ENCODE measurements at regions not wholly inside any gene's neighbourhood (a gene's known extent, or its start where the extent isn't known, plus 50 kb on each side); places are given as distances from the start of the nearest gene placed in this dataset.
"Not testable (repeated sequence)": the region's sequence is repeated elsewhere in the genome, so short reads cannot be mapped to it uniquely, and the experiment has no call there.

GRCh38 chr9:94029932-94030317 is 54.3 kb upstream of the PTPDC1 start:
- H3K27me3 ChIP-seq = no peaks in the 10 kb centered on the region
- no peak for DNase-seq
- no peak for ATAC-seq
- peaks cover 8 to 18% of the 10 kb centered on the region in 2 donors for H3K4me1 ChIP-seq
- peak overlapping the region; percentile 59 to 87 (median 82) for H3K27ac ChIP-seq
- intact Hi-C loops (cut with DNase I; ENCODE audit: low total_unique reads) = no loop called here
- H3K9me3 ChIP-seq = no peaks in the 10 kb centered on the region
- no peaks in the 10 kb centered on the region for H3K36me3 ChIP-seq
- H3K4me3 ChIP-seq = peak overlapping the region; percentile 62 to 90 (median 75)
- TF ChIP-seq CTCF (IDR thresholded peaks at IDR 0.05 in 4 of 5, conservative IDR thresholded peaks at IDR 0.05 in 1 of 5) = no peak
- TF ChIP-seq POLR2A (IDR thresholded peaks at IDR 0.05) = no peak
- in situ Hi-C loops (cut with MboI; ENCODE audit: low sequenced_read_pairs in 4 of 4) = no loop called here

- Histone ChIP-seq H3K4me1 (peaks cover 4 to 5% of the 10 kb centered on the region in 2 donors), H3K27me3 (no peaks in the 10 kb centered on the region), H3K9me3 (no peaks in the 10 kb centered on the region), H3K27ac (no peak overlapping the region), H3K36me3 (no peaks in the 10 kb centered on the region), H3K4me3 (no peak overlapping the region)
- DNase-seq (no peak), ATAC-seq (no peak)
- no peak for TF ChIP-seq CTCF (IDR thresholded peaks at IDR 0.05 in 4 of 5, conservative IDR thresholded peaks at IDR 0.05 in 1 of 5)
- no peak for TF ChIP-seq POLR2A (IDR thresholded peaks at IDR 0.05)
- intact Hi-C loops (cut with DNase I; ENCODE audit: low total_unique reads) = no loop called here
- in situ Hi-C loops (cut with MboI; ENCODE audit: low sequenced_read_pairs in 4 of 4) = no loop called here
Measured at GRCh38 chr9:94026816-94027215, 57.4 kb upstream of the PTPDC1 start.

GRCh38 chr9:94022476-94022875 is 61.8 kb upstream of the PTPDC1 start:
- H3K4me3 ChIP-seq; H3K4me1 ChIP-seq; ATAC-seq; DNase-seq; H3K9me3 ChIP-seq; intact Hi-C loops (cut with DNase I; ENCODE audit: low total_unique reads); H3K27ac ChIP-seq; H3K36me3 ChIP-seq; H3K27me3 ChIP-seq: not testable (repeated sequence)
- in situ Hi-C loops (cut with MboI; ENCODE audit: low sequenced_read_pairs in 4 of 4) = loop anchor here in 1 of 4 donors (25.0 kb wide), 1 partner anchor 90 kb away; no protein-coding TSS in a partner anchor

- H3K9me3 ChIP-seq; intact Hi-C loops (cut with DNase I; ENCODE audit: low total_unique reads); DNase-seq; H3K27me3 ChIP-seq; H3K27ac ChIP-seq; ATAC-seq; H3K4me3 ChIP-seq; H3K36me3 ChIP-seq; H3K4me1 ChIP-seq: not testable (repeated sequence)
- in situ Hi-C loops (cut with MboI; ENCODE audit: low sequenced_read_pairs in 4 of 4) = loop anchor here in 1 of 4 donors (25.0 kb wide), 1 partner anchor 91 kb away; no protein-coding TSS in a partner anchor
Measured at GRCh38 chr9:94020836-94021235, 63.4 kb upstream of the PTPDC1 start.

GRCh38 chr9:94018628-94019027 is 63.5 kb upstream of the BARX1 start:
- ATAC-seq = no peak
- TF ChIP-seq POLR2A (IDR thresholded peaks at IDR 0.05) (no peak), CTCF (IDR thresholded peaks at IDR 0.05 in 4 of 5, conservative IDR thresholded peaks at IDR 0.05 in 1 of 5) (no peak)
- intact Hi-C loops (cut with DNase I; ENCODE audit: low total_unique reads) = no loop called here

GRCh38 chr9:94017939-94018531 is 62.9 kb upstream of the BARX1 start:
- Histone ChIP-seq H3K4me3 (no peak overlapping the region), H3K9me3 (no peaks in the 10 kb centered on the region), H3K36me3 (no peaks in the 10 kb centered on the region), H3K4me1 (no peaks in the 10 kb centered on the region), H3K27me3 (no peaks in the 10 kb centered on the region), H3K27ac (no peak overlapping the region)
- DNase-seq = no peak
- intact Hi-C loops (cut with DNase I; ENCODE audit: low total_unique reads) = no loop called here
- ATAC-seq = no peak
- TF ChIP-seq CTCF (IDR thresholded peaks at IDR 0.05 in 4 of 5, conservative IDR thresholded peaks at IDR 0.05 in 1 of 5) (no peak), POLR2A (IDR thresholded peaks at IDR 0.05) (no peak)
- in situ Hi-C loops (cut with MboI; ENCODE audit: low sequenced_read_pairs in 4 of 4) = loop anchor here in 1 of 4 donors (25.0 kb wide), 1 partner anchor 94 kb away; no protein-coding TSS in a partner anchor

More at GRCh38 chr9:94018628-94019027, 63.5 kb upstream of the BARX1 start:
- no peak for DNase-seq
- Histone ChIP-seq H3K27ac (no peak overlapping the region), H3K36me3 (no peaks in the 10 kb centered on the region), H3K9me3 (no peaks in the 10 kb centered on the region), H3K27me3 (no peaks in the 10 kb centered on the region), H3K4me3 (no peak overlapping the region), H3K4me1 (no peaks in the 10 kb centered on the region)
- in situ Hi-C loops (cut with MboI; ENCODE audit: low sequenced_read_pairs in 4 of 4) = loop anchor here in 1 of 4 donors (25.0 kb wide), 1 partner anchor 94 kb away; no protein-coding TSS in a partner anchor
